IMR-90 (cell line): ENCODE measurements at regions not wholly inside any gene's neighbourhood (a gene's known extent, or its start where the extent isn't known, plus 50 kb on each side); places are given as distances from the start of the nearest gene placed in this dataset.

ENCODE experiments used
- ATAC-seq: fragments of 200-7000 bp; cut with Tn5 transposase; 2 replicates; pipeline ENCODE4 v1.9.1; 2020; ENCODE audit warnings: low read depth, mild to moderate bottlenecking, moderate library complexity
- BruUV-seq: library from RNA; stranded (reverse); fragments of 400-500 nt; replicated peaks from 2 replicates; lab custom pipeline; 2021; lab: Mats Ljungman, UMichigan
- CTCF ChIA-PET: fragments of 300-600 bp; formaldehyde crosslinking; extraction: SDS; loops from one replicate; lab custom pipeline; 2021; ENCODE audit warnings: antibody characterized with exemption; lab: Yijun Ruan, JAX
- POLR2A ChIA-PET: fragments of 300-600 bp; sonication (Branson Sonifier 250); formaldehyde crosslinking; loops from one replicate; lab custom pipeline; 2022; ENCODE audit warnings: antibody characterized with exemption; ENCODE audit not compliant: unreplicated experiment; lab: Charles Lee
- DNase-seq: peaks from one replicate; pipeline ENCODE4 v3.0.0; 2013
- H2AFZ ChIP-seq: replicated peaks from 2 replicates; pipeline ENCODE3; 2013; ENCODE audit warnings: low read length, mild to moderate bottlenecking; ENCODE audit not compliant: poor library complexity
- H2AK5ac ChIP-seq: 2 replicates; pipeline ENCODE4 v1.6.1; 2013; ENCODE audit warnings: low read depth, low read length, inconsistent platforms
- H2AK9ac ChIP-seq: replicated peaks from 2 replicates; pipeline ENCODE3; 2013; ENCODE audit warnings: mild to moderate bottlenecking, low read depth, low read length, moderate library complexity; ENCODE audit not compliant: poor library complexity
- H2BK120ac ChIP-seq: 2 replicates; pipeline ENCODE4 v1.6.1; 2013; ENCODE audit warnings: low read depth, low read length, inconsistent platforms
- H2BK15ac ChIP-seq: 3 replicates; pipeline ENCODE4 v1.6.1; 2013; ENCODE audit warnings: low read depth, low read length, inconsistent platforms
- H2BK20ac ChIP-seq: 2 replicates; pipeline ENCODE4 v1.6.1; 2013; ENCODE audit warnings: low read depth, mild to moderate bottlenecking, inconsistent platforms, low read length, moderate library complexity
- H2BK5ac ChIP-seq: 2 replicates; pipeline ENCODE4 v1.6.1; 2013; ENCODE audit warnings: mild to moderate bottlenecking, low read depth, low read length, inconsistent platforms; ENCODE audit not compliant: poor library complexity, severe bottlenecking
- H3K14ac ChIP-seq: replicated peaks from 2 replicates; pipeline ENCODE4 v1.6.1; 2013; ENCODE audit warnings: low read depth, low read length, inconsistent platforms
- H3K18ac ChIP-seq: 2 replicates; pipeline ENCODE4 v1.6.1; 2013; ENCODE audit warnings: low read depth, low read length, control low read depth
- H3K23ac ChIP-seq: 2 replicates; pipeline ENCODE4 v1.6.1; 2013; ENCODE audit warnings: low read depth, low read length, inconsistent platforms
- H3K27ac ChIP-seq: 2 replicates; pipeline ENCODE4 v1.5.1; 2013; ENCODE audit warnings: mild to moderate bottlenecking, control low read depth, low read length; ENCODE audit not compliant: insufficient read depth
- H3K27me3 ChIP-seq: 2 replicates; pipeline ENCODE4 v1.6.1; 2013; ENCODE audit warnings: low read length; ENCODE audit not compliant: control insufficient read depth, insufficient read depth
- H3K36me3 ChIP-seq: 2 replicates; pipeline ENCODE4 v1.6.1; 2013; ENCODE audit warnings: low read length, mixed read lengths; ENCODE audit not compliant: control insufficient read depth, insufficient read depth
- H3K4ac ChIP-seq: 2 replicates; pipeline ENCODE4 v1.6.1; 2013; ENCODE audit warnings: low read depth, low read length, inconsistent platforms
- H3K4me1 ChIP-seq: 2 replicates; pipeline ENCODE4 v1.6.1; 2013; ENCODE audit warnings: low read length, mixed read lengths; ENCODE audit not compliant: control insufficient read depth, insufficient read depth
- H3K4me2 ChIP-seq: 2 replicates; pipeline ENCODE4 v1.6.1; 2013; ENCODE audit warnings: low read depth, mild to moderate bottlenecking, control low read depth, low read length, moderate library complexity
- H3K4me3 ChIP-seq: 2 replicates; pipeline ENCODE4 v1.5.1; 2013; ENCODE audit warnings: low read depth, mild to moderate bottlenecking, control low read depth, low read length, moderate library complexity; ENCODE audit not compliant: insufficient read depth
- H3K56ac ChIP-seq: 2 replicates; pipeline ENCODE4 v1.6.1; 2013; ENCODE audit warnings: low read length, inconsistent platforms; ENCODE audit not compliant: insufficient read depth; ENCODE audit errors: extremely low read depth
- H3K79me1 ChIP-seq, 2 experiments: 2 replicates each; pipeline ENCODE4 v1.6.1; 2013; ENCODE audit warnings: low read length in 2 of 2, inconsistent platforms in 1 of 2, low read depth in 1 of 2
- H3K9ac ChIP-seq: 2 replicates; pipeline ENCODE4 v1.6.1; 2013; ENCODE audit warnings: low read depth, low read length, control low read depth
- H3K9me1 ChIP-seq: 2 replicates; pipeline ENCODE4 v1.6.1; 2013; ENCODE audit warnings: low read length, inconsistent platforms; ENCODE audit not compliant: insufficient read depth
- H3K9me3 ChIP-seq: 2 replicates; pipeline ENCODE4 v1.6.1; 2013; ENCODE audit warnings: low read length; ENCODE audit not compliant: control insufficient read depth, insufficient read depth
- H4K20me1 ChIP-seq: 2 replicates; pipeline ENCODE4 v1.6.1; 2013; ENCODE audit warnings: low read length, inconsistent platforms; ENCODE audit not compliant: insufficient read depth
- H4K5ac ChIP-seq: 2 replicates; pipeline ENCODE4 v1.6.1; 2013; ENCODE audit warnings: mild to moderate bottlenecking, low read depth, low read length, control low read depth
- H4K8ac ChIP-seq, 2 experiments: 2 replicates each; pipeline ENCODE4 v1.6.1; 2013; ENCODE audit warnings: low read depth in 2 of 2, low read length in 2 of 2, control low read depth in 1 of 2, inconsistent platforms in 1 of 2
- H4K91ac ChIP-seq: 2 replicates; pipeline ENCODE4 v1.6.1; 2013; ENCODE audit warnings: low read depth, low read length, inconsistent platforms; ENCODE audit not compliant: insufficient read depth
- BHLHE40 ChIP-seq: fragments of 150-350 bp; IDR thresholded peaks from 2 replicates; pipeline ENCODE4 v1.6.1; 2016; ENCODE audit warnings: mild to moderate bottlenecking, low read depth, low read length
- CEBPB ChIP-seq: IDR thresholded peaks from 2 replicates; pipeline ENCODE4 v1.6.1; 2012; ENCODE audit warnings: low read depth, low read length, improper control_type of control experiment
- CHD1 ChIP-seq: IDR thresholded peaks from 2 replicates; pipeline ENCODE4 v1.6.1; 2012; ENCODE audit warnings: low read depth, low read length, improper control_type of control experiment
- FOS ChIP-seq: fragments of 150-350 bp; IDR thresholded peaks from 2 replicates; pipeline ENCODE4 v1.6.1; 2016; ENCODE audit warnings: low read depth, low read length
- MAFK ChIP-seq: IDR thresholded peaks from 2 replicates; pipeline ENCODE4 v1.6.1; 2012; ENCODE audit warnings: low read depth, low read length, improper control_type of control experiment
- MAZ ChIP-seq: IDR thresholded peaks from 2 replicates; pipeline ENCODE4 v1.6.1; 2012; ENCODE audit warnings: low read depth, mild to moderate bottlenecking, low read length, improper control_type of control experiment, moderate library complexity, borderline replicate concordance
- MXI1 ChIP-seq: IDR thresholded peaks from 2 replicates; pipeline ENCODE4 v1.6.1; 2012; ENCODE audit warnings: low read depth, mild to moderate bottlenecking, low read length, moderate library complexity, borderline replicate concordance
- NFE2L2 ChIP-seq: fragments of 150-350 bp; IDR thresholded peaks from 2 replicates; pipeline ENCODE4 v1.6.1; 2016; ENCODE audit warnings: low read depth, mild to moderate bottlenecking, low read length
- POLR2A ChIP-seq: IDR thresholded peaks from 2 replicates; pipeline ENCODE4 v1.6.1; 2012; ENCODE audit warnings: mild to moderate bottlenecking, low read depth, low read length
- RAD21 ChIP-seq: IDR thresholded peaks from 2 replicates; pipeline ENCODE4 v1.6.1; 2012; ENCODE audit warnings: low read length, improper control_type of control experiment
- RCOR1 ChIP-seq: IDR thresholded peaks from 2 replicates; pipeline ENCODE4 v1.6.1; 2012; ENCODE audit warnings: mild to moderate bottlenecking, low read length, improper control_type of control experiment; ENCODE audit not compliant: insufficient replicate concordance
- RFX5 ChIP-seq: IDR thresholded peaks from 2 replicates; pipeline ENCODE4 v1.8.0; 2012; ENCODE audit warnings: low read depth, mild to moderate bottlenecking, low read length, moderate library complexity
- SMC3 ChIP-seq: fragments of 150-350 bp; IDR thresholded peaks from 2 replicates; pipeline ENCODE4 v1.6.1; 2016; ENCODE audit warnings: low read depth, mild to moderate bottlenecking, antibody characterized with exemption, low read length, moderate library complexity
- WGBS, 2 experiments: methylation state at CpG; one replicate each; pipeline versions ENCODE4 v1.1.5 to v1.1.7; 2013; ENCODE audit warnings: missing lambda C conversion rate in 2 of 2; ENCODE audit not compliant: insufficient read length in 1 of 2; ENCODE audit errors: extremely low coverage in 2 of 2; 5-methylcytosine and 5-hydroxymethylcytosine counted together
- dilution Hi-C: fragments of 300-500 bp; cut with HindIII; formaldehyde crosslinking; loops from one replicate; pipeline ENCODE4 v1.14.3; 2018; ENCODE audit warnings: low sequenced_read_pairs; ENCODE audit not compliant: unreplicated experiment
- in situ Hi-C: fragments of 300-500 bp; cut with MboI; formaldehyde crosslinking; loops from 3 replicates; pipeline ENCODE4 v1.14.3; 2019; ENCODE audit warnings: low sequenced_read_pairs, inconsistent platforms, mixed read lengths
- intact Hi-C: fragments of 100-400 bp; cut with micrococcal nuclease; formaldehyde crosslinking; loops from 2 replicates; pipeline ENCODE4 v1.10.0; 2022
- TF ChIP-seq, protein P1 (sequence below): fragments of 150-350 bp; IDR thresholded peaks from 2 replicates; pipeline ENCODE4 v1.6.1; 2016; ENCODE audit warnings: low read depth, mild to moderate bottlenecking, low read length, moderate library complexity, borderline replicate concordance
- TF ChIP-seq, protein P2 (sequence below): conservative IDR thresholded peaks from 2 replicates; pipeline ENCODE4 v1.5.1; 2012; ENCODE audit warnings: mild to moderate bottlenecking, low read depth, low read length, improper control_type of control experiment
- TF ChIP-seq, protein P3 (sequence below): fragments of 150-350 bp; IDR thresholded peaks from 2 replicates; pipeline ENCODE4 v1.6.1; 2017; ENCODE audit warnings: mild to moderate bottlenecking, antibody characterized with exemption, low read length, low read depth

DNA sequence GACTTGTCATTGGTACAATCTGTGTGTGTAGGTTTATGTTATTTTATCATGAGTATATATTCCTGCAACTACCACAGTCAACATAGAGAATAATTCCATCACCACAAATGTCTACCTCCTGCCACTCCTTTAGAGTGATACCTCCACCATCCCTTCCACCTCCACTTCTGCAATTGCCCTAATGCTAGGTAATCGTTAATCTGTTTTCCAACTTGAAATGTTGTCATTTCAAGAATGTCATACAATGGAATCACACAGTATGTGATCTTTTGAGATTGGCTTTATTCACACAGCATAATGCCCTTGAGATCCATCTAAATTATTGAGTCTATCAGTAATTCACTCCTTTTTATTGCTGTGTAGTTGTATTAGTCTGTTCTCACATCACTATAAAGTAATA lies 414.8 kb upstream of the C16orf82 start:
- in situ Hi-C loops, result no loop called here
- H3K23ac ChIP-seq, result no peak overlapping the region
- H2AK5ac ChIP-seq, result no peak overlapping the region
- POLR2A ChIA-PET, result no interaction called here
- H4K5ac ChIP-seq, result no peak overlapping the region
- no peak overlapping the region for H4K91ac ChIP-seq
- DNase-seq, result no peak
- TF ChIP-seq, protein P1, sequence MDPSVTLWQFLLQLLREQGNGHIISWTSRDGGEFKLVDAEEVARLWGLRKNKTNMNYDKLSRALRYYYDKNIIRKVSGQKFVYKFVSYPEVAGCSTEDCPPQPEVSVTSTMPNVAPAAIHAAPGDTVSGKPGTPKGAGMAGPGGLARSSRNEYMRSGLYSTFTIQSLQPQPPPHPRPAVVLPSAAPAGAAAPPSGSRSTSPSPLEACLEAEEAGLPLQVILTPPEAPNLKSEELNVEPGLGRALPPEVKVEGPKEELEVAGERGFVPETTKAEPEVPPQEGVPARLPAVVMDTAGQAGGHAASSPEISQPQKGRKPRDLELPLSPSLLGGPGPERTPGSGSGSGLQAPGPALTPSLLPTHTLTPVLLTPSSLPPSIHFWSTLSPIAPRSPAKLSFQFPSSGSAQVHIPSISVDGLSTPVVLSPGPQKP, result no peak
- TF ChIP-seq MAFK (no peak), RAD21 (no peak), CEBPB (no peak), POLR2A (no peak), NFE2L2 (no peak), SMC3 (no peak), CHD1 (no peak), RCOR1 (no peak), MAZ (no peak), MXI1 (no peak), RFX5 (no peak), FOS (no peak), BHLHE40 (no peak)
- TF ChIP-seq, protein P2, sequence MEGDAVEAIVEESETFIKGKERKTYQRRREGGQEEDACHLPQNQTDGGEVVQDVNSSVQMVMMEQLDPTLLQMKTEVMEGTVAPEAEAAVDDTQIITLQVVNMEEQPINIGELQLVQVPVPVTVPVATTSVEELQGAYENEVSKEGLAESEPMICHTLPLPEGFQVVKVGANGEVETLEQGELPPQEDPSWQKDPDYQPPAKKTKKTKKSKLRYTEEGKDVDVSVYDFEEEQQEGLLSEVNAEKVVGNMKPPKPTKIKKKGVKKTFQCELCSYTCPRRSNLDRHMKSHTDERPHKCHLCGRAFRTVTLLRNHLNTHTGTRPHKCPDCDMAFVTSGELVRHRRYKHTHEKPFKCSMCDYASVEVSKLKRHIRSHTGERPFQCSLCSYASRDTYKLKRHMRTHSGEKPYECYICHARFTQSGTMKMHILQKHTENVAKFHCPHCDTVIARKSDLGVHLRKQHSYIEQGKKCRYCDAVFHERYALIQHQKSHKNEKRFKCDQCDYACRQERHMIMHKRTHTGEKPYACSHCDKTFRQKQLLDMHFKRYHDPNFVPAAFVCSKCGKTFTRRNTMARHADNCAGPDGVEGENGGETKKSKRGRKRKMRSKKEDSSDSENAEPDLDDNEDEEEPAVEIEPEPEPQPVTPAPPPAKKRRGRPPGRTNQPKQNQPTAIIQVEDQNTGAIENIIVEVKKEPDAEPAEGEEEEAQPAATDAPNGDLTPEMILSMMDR, result no peak
- TF ChIP-seq, protein P3, sequence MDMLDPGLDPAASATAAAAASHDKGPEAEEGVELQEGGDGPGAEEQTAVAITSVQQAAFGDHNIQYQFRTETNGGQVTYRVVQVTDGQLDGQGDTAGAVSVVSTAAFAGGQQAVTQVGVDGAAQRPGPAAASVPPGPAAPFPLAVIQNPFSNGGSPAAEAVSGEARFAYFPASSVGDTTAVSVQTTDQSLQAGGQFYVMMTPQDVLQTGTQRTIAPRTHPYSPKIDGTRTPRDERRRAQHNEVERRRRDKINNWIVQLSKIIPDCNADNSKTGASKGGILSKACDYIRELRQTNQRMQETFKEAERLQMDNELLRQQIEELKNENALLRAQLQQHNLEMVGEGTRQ, result no peak
- H4K20me1 ChIP-seq, result no peaks in the 10 kb centered on the region
- H3K79me1 ChIP-seq, result no peaks in the 10 kb centered on the region
- no peak overlapping the region for H3K9ac ChIP-seq
- ATAC-seq, result no peak
- WGBS, 2 experiments, result no CpG with 5 or more reads among the region's 1 CpG
- H3K56ac ChIP-seq, result no peak overlapping the region
- H3K4me2 ChIP-seq, result no peak overlapping the region
- H3K4me1 ChIP-seq, result no peaks in the 10 kb centered on the region
- H4K8ac ChIP-seq, result no peak overlapping the region
- H3K4me3 ChIP-seq, result no peak overlapping the region
- H3K18ac ChIP-seq, result no peak overlapping the region
- no peak overlapping the region for H3K4ac ChIP-seq
- H3K36me3 ChIP-seq, result no peaks in the 10 kb centered on the region
- H3K9me3 ChIP-seq, result peaks cover 2% of the 10 kb centered on the region; the same call in 1 of the 2 replicates
- dilution Hi-C loops, result no loop called here
- H2BK5ac ChIP-seq, result no peak overlapping the region
- H2AK9ac ChIP-seq, result no peak overlapping the region
- CTCF ChIA-PET, result no interaction called here
- H3K27ac ChIP-seq, result no peak overlapping the region
- no peak overlapping the region for H2BK15ac ChIP-seq
- H3K27me3 ChIP-seq, result no peaks in the 10 kb centered on the region
- no peak overlapping the region for H3K14ac ChIP-seq
- BruUV-seq, result no TSS peak
- H3K9me1 ChIP-seq, result no peaks in the 10 kb centered on the region
- intact Hi-C loops, result no loop called here
- no peak overlapping the region for H2BK120ac ChIP-seq
- no peak overlapping the region for H2BK20ac ChIP-seq
- H2AFZ ChIP-seq, result no peak overlapping the region
